Right lobe of liver (tissue), 6 donors: ENCODE measurements at regions not wholly inside any gene's neighbourhood (a gene's known extent, or its start where the extent isn't known, plus 50 kb on each side); places are given as distances from the start of the nearest gene placed in this dataset.
"Not testable (repeated sequence)": the region's sequence is repeated elsewhere in the genome, so short reads cannot be mapped to it uniquely, and the experiment has no call there.

Experiments used
- ATAC-seq, 4 donors: fragments of 200-7000 bp; cut with Tn5 transposase; one replicate each; pipeline ENCODE4 v1.9.1; 2020; ENCODE audit warnings: mild to moderate bottlenecking in 4 of 4, moderate library complexity in 4 of 4
- DNase-seq, 3 donors: peaks; one replicate each; pipeline ENCODE4 v3.0.0-alpha.2; 2020
- H3K27ac ChIP-seq, 3 donors: fragments of 200-600 bp; one replicate each; pipeline ENCODE4 v1.8.0; 2022
- H3K27me3 ChIP-seq, 2 donors: fragments of 200-600 bp; one replicate each; pipeline ENCODE4 v1.8.0; 2022
- H3K36me3 ChIP-seq, 4 donors: fragments of 200-600 bp; sonication (generic) in 1 of 4; one replicate each; pipeline versions ENCODE4 v1.5.1 to v1.8.0; 2017 to 2022; ENCODE audit warnings: control low read depth in 1 of 4
- H3K4me1 ChIP-seq, 4 donors: fragments of 200-600 bp; sonication (generic) in 1 of 4; one replicate each; pipeline versions ENCODE4 v1.5.1 to v1.8.0; 2017 to 2022; ENCODE audit warnings: control low read depth in 1 of 4
- H3K4me3 ChIP-seq, 3 donors: fragments of 200-600 bp; one replicate each; pipeline ENCODE4 v1.8.0; 2022
- H3K9me3 ChIP-seq, 4 donors: fragments of 200-600 bp; sonication (generic) in 1 of 4; one replicate each; pipeline versions ENCODE4 v1.5.1 to v1.8.0; 2017 to 2022; ENCODE audit warnings: control low read depth in 1 of 4
- POLR2A ChIP-seq: fragments of 450-650 bp; IDR thresholded peaks from one replicate; pipeline ENCODE4 v1.6.1; 2017; ENCODE audit warnings: antibody characterized with exemption, mild to moderate bottlenecking
- WGBS: methylation state at CpG from one replicate; pipeline ENCODE4 v1.1.6; 2018; ENCODE audit warnings: low coverage, low lambda C conversion rate; ENCODE audit not compliant: insufficient coverage; ENCODE audit errors: missing lambda C conversion rate; 5-methylcytosine and 5-hydroxymethylcytosine counted together
- intact Hi-C, 2 donors: fragments of 100-400 bp; cut with DNase I; formaldehyde crosslinking; loops; one replicate each; pipeline versions ENCODE4 v1.11.2 to v1.14.1; 2022
- TF ChIP-seq, protein P1 (sequence below), 4 donors: fragments of 200-600 bp in 3 of 4; fragments of 450-650 bp in 1 of 4; IDR thresholded peaks; one replicate each; pipeline versions ENCODE4 v1.5.1 to v1.8.0; 2016 to 2022; ENCODE audit warnings: antibody characterized with exemption in 4 of 4, mild to moderate bottlenecking in 2 of 4
- donor health status: DM: no; HTN: yes; CAD: no.
- donor health status: DM: no; HTN: no; CAD: no.
- donor health status: DM: no; HTN: no; CAD: no.
- donor health status: DM: no; HTN: yes; CAD: no.
- donor health status: DM: no; HTN: yes; CAD: no.

DNA sequence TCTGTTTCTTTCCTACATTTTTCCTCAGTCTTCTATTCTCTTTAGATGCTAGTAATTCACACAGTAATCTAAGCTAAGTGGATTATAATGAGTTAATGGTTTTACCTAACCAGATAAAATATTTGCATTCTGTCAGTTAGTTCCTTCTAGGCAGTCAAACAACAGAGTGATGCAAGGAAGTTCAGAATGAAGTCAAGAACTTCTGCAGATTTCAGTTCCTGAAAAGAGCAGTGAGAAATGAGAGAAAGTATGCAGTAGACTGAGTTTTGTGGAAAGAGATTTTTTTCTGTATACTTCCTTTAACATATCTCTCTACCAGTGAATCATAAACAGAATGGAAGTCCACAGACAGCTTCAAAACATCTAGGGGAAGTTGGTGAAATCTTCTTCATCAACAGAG is 774.0 kb upstream of the POU3F4 start:
- intact Hi-C loops, result no loop called here
- Histone ChIP-seq H3K27ac (no peak overlapping the region), H3K9me3 (no peaks in the 10 kb centered on the region), H3K4me3 (no peak overlapping the region), H3K4me1 (no peaks in the 10 kb centered on the region), H3K36me3 (no peaks in the 10 kb centered on the region), H3K27me3 (no peaks in the 10 kb centered on the region)
- no peak for DNase-seq
- TF ChIP-seq, protein P1, sequence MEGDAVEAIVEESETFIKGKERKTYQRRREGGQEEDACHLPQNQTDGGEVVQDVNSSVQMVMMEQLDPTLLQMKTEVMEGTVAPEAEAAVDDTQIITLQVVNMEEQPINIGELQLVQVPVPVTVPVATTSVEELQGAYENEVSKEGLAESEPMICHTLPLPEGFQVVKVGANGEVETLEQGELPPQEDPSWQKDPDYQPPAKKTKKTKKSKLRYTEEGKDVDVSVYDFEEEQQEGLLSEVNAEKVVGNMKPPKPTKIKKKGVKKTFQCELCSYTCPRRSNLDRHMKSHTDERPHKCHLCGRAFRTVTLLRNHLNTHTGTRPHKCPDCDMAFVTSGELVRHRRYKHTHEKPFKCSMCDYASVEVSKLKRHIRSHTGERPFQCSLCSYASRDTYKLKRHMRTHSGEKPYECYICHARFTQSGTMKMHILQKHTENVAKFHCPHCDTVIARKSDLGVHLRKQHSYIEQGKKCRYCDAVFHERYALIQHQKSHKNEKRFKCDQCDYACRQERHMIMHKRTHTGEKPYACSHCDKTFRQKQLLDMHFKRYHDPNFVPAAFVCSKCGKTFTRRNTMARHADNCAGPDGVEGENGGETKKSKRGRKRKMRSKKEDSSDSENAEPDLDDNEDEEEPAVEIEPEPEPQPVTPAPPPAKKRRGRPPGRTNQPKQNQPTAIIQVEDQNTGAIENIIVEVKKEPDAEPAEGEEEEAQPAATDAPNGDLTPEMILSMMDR (IDR thresholded peaks at IDR 0.05), result no peak
- no peak for TF ChIP-seq POLR2A
- no peak for ATAC-seq

DNA sequence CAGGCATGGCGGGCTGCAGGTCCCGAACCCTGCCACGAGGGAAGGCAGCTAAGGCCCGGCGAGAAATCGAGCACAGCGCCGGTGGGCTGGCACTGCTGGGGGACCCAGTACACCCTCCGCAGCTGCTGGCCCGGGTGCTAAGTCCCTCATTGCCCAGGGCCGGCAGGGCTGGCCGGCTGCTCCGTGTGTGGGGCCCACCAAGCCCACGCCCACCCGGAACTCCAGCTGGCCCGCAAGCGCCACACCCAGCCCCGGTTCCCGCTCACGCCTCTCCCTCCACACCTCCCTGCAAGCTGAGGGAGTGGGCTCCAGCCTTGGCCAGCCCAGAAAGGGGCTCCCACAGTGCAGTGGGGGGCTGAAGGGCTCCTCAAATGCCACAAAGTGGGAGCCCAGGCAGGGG is 769.8 kb upstream of the POU3F4 start:
- H3K36me3 ChIP-seq, DNase-seq, H3K9me3 ChIP-seq, intact Hi-C loops, H3K4me1 ChIP-seq, ATAC-seq, H3K27ac ChIP-seq, H3K4me3 ChIP-seq, H3K27me3 ChIP-seq: not testable (repeated sequence)
- WGBS, result no CpG with 5 or more reads among the region's 20 CpGs

DNA sequence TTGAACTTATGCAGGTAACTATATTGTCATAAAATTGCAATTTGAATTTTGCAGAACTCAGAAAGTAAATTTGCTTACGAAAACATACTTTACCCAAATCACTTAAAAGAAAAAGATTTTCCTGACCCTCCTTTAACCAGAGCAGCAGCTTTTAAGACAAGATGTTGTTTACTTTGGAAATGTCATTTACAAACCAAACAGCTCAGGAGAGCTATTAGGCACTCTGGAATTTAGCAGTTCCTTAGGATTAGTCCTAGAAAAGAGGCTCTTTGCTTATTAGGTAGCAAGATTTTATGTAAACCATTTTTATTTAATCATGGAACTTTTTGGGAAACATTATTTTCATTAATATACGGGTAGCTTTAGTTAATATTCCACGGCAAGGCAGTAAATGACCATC is 765.7 kb upstream of the POU3F4 start:
- intact Hi-C loops, result no loop called here
- Histone ChIP-seq H3K27ac (no peak overlapping the region), H3K36me3 (no peaks in the 10 kb centered on the region), H3K4me3 (no peak overlapping the region), H3K27me3 (no peaks in the 10 kb centered on the region), H3K4me1 (no peaks in the 10 kb centered on the region), H3K9me3 (no peaks in the 10 kb centered on the region)
- DNase-seq (no peak), ATAC-seq (no peak)
- TF ChIP-seq, protein P1 (IDR thresholded peaks at IDR 0.05), result no peak
- TF ChIP-seq POLR2A, result no peak
- 60% methylated on average over 3 of the region's 3 CpGs for WGBS

DNA sequence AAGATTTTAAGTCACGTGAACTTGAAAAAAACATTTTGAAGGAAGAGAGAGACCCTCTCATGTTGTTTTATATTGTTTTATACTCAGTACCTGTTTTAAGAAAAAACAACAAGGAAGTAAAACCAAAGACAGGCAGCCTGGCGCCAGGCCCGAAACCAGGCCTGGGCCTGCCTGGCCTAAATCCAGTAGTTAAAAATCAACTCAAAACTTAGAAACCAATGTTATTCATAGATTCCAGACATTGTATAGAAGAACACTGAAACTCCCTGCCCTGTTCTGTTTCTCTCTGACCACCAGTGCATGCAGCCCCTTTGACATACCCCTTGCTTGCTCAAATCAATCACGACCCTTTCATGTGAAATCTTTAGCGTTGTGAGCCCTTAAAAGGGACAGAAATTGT is 762.4 kb upstream of the POU3F4 start:
- ATAC-seq, H3K36me3 ChIP-seq, H3K27me3 ChIP-seq, H3K27ac ChIP-seq, H3K4me3 ChIP-seq, H3K9me3 ChIP-seq, H3K4me1 ChIP-seq, intact Hi-C loops: not testable (repeated sequence)
- peak in 2 of 3 donors; percentile 22 to 40 for DNase-seq
- WGBS, result 47% methylated on average over 5 of the region's 5 CpGs

DNA sequence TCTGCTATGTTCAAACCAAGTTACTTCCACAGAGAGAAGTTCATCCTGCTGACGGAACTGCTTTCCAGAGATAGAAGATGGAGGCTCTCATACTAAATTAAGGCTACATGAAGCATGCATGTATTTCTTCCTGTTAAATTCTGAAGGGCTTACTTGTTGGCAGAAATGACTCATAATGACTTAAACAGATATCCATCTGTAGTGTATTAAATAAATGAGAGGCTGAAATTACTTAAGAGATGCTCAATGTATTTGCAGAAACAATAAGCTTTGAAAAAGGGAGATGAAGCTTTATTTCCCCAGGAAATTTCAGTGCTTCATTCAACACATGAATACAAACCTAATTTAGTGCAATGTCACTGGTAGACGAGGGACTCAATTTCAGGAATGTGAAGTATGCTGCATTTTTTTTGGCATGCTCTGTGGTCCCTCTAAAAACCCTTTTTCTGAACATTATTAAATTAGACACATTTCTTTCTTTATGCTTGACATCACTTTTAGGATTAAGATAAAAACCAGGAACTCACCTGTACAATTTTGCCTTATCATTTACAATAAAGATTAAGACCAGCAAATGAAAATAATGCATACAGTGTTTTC is 759.1 kb upstream of the POU3F4 start:
- TF ChIP-seq, protein P1 (IDR thresholded peaks at IDR 0.05), result no peak
- TF ChIP-seq POLR2A, result no peak
- intact Hi-C loops, result no loop called here
- Histone ChIP-seq H3K27ac (no peak overlapping the region), H3K27me3 (no peaks in the 10 kb centered on the region), H3K4me3 (no peak overlapping the region), H3K9me3 (no peaks in the 10 kb centered on the region), H3K4me1 (no peaks in the 10 kb centered on the region), H3K36me3 (no peaks in the 10 kb centered on the region)
- no peak for ATAC-seq
- DNase-seq, result no peak
- WGBS, result 36% methylated on average over 2 of the region's 2 CpGs

- H3K27me3 ChIP-seq, result no peaks in the 10 kb centered on the region
- intact Hi-C loops, result no loop called here
- WGBS, result 62% methylated on average over 6 of the region's 6 CpGs
- no peaks in the 10 kb centered on the region for H3K9me3 ChIP-seq
- no peak overlapping the region for H3K4me3 ChIP-seq
- no peak for ATAC-seq
- no peaks in the 10 kb centered on the region for H3K4me1 ChIP-seq
- TF ChIP-seq, protein P1 (IDR thresholded peaks at IDR 0.05), result no peak
- no peak for TF ChIP-seq POLR2A
- H3K36me3 ChIP-seq, result no peaks in the 10 kb centered on the region
- H3K27ac ChIP-seq, result no peak overlapping the region
- DNase-seq, result no peak
Observed at GRCh38 chrX:82756272-82756671, 751.8 kb upstream of the POU3F4 start.
